Neuron (in vitro differentiated cells): ENCODE measurements at regions not wholly inside any gene's neighbourhood (a gene's known extent, or its start where the extent isn't known, plus 50 kb on each side); places are given as distances from the start of the nearest gene placed in this dataset.

Experiments
- H2AFZ ChIP-seq: one replicate; pipeline ENCODE4 v1.6.1; 2013; ENCODE audit warnings: low read depth, mild to moderate bottlenecking, inconsistent platforms, low read length, moderate library complexity
- H3K27me3 ChIP-seq: one replicate; pipeline ENCODE4 v1.6.1; 2013; ENCODE audit warnings: low read length; ENCODE audit not compliant: insufficient read depth
- H3K36me3 ChIP-seq: one replicate; pipeline ENCODE4 v1.6.1; 2013; ENCODE audit warnings: low read length; ENCODE audit not compliant: insufficient read depth
- H3K4me1 ChIP-seq: one replicate; pipeline ENCODE4 v1.6.1; 2013; ENCODE audit warnings: low read length; ENCODE audit not compliant: insufficient read depth
- H3K4me3 ChIP-seq: 2 replicates; pipeline ENCODE4 v1.5.1; 2013; ENCODE audit warnings: mild to moderate bottlenecking, low read length, moderate library complexity
- H3K9me3 ChIP-seq: one replicate; pipeline ENCODE4 v1.6.1; 2013; ENCODE audit warnings: low read length

GRCh38 chr10:78726171-78726570 lies 342.6 kb upstream of the ZMIZ1 start:
- H3K27me3 ChIP-seq = peaks cover 4% of the 10 kb centered on the region
- H3K9me3 ChIP-seq = no peaks in the 10 kb centered on the region
- no peak overlapping the region for H3K4me3 ChIP-seq
- peaks cover 5% of the 10 kb centered on the region for H3K4me1 ChIP-seq
- no peaks in the 10 kb centered on the region for H3K36me3 ChIP-seq
- H2AFZ ChIP-seq = no peak overlapping the region

- Histone ChIP-seq H3K4me3 (no peak overlapping the region), H2AFZ (no peak overlapping the region), H3K27me3 (peaks cover 4% of the 10 kb centered on the region), H3K4me1 (peaks cover 5% of the 10 kb centered on the region), H3K36me3 (no peaks in the 10 kb centered on the region), H3K9me3 (no peaks in the 10 kb centered on the region)
These were observed 341.5 kb upstream of the ZMIZ1 start for GRCh38 chr10:78727251-78727650.

- H3K36me3 ChIP-seq = no peaks in the 10 kb centered on the region
- H3K27me3 ChIP-seq = peaks cover 4% of the 10 kb centered on the region
- no peak overlapping the region for H2AFZ ChIP-seq
- no peak overlapping the region for H3K4me3 ChIP-seq
- no peaks in the 10 kb centered on the region for H3K9me3 ChIP-seq
- H3K4me1 ChIP-seq = peaks cover 5% of the 10 kb centered on the region
These were observed 341.0 kb upstream of the ZMIZ1 start for GRCh38 chr10:78727728-78728127.

- Histone ChIP-seq H3K36me3 (no peaks in the 10 kb centered on the region), H3K27me3 (peaks cover 4% of the 10 kb centered on the region), H3K4me1 (peaks cover 5% of the 10 kb centered on the region), H3K9me3 (no peaks in the 10 kb centered on the region), H2AFZ (no peak overlapping the region), H3K4me3 (no peak overlapping the region)
These were observed 340.6 kb upstream of the ZMIZ1 start for GRCh38 chr10:78728176-78728575.

DNA sequence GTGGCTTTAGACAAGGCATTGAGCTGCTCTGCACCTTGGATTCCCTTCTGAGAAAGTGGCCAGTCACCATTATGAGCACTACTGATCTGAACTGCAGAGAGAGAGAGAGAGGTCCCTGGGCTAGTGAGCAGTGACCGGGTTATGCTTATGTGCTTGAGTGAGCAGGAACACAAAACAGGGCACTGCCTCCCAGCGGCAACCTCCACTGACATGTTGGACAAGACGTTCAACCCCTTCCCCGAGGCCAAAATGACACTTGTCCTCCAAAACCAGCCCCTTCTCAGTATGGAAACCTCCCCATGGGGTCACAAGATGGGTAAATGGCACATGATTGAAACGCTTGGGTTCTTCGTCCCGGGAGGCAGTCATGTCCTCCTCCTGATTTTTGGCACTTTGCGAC lies 339.4 kb upstream of the ZMIZ1 start:
- Histone ChIP-seq H3K27me3 (peaks cover 4% of the 10 kb centered on the region), H3K4me3 (no peak overlapping the region), H2AFZ (no peak overlapping the region), H3K9me3 (no peaks in the 10 kb centered on the region), H3K4me1 (peaks cover 5% of the 10 kb centered on the region), H3K36me3 (no peaks in the 10 kb centered on the region)

GRCh38 chr10:78729800-78730199 lies 339.0 kb upstream of the ZMIZ1 start:
- H3K4me3 ChIP-seq = no peak overlapping the region
- no peaks in the 10 kb centered on the region for H3K36me3 ChIP-seq
- H2AFZ ChIP-seq = no peak overlapping the region
- H3K4me1 ChIP-seq = peaks cover 5% of the 10 kb centered on the region
- no peaks in the 10 kb centered on the region for H3K9me3 ChIP-seq
- peaks cover 4% of the 10 kb centered on the region for H3K27me3 ChIP-seq

- Histone ChIP-seq H3K36me3 (no peaks in the 10 kb centered on the region), H3K9me3 (no peaks in the 10 kb centered on the region), H2AFZ (no peak overlapping the region), H3K4me1 (peaks cover 5% of the 10 kb centered on the region), H3K4me3 (no peak overlapping the region), H3K27me3 (peaks cover 4% of the 10 kb centered on the region)
These were observed 338.0 kb upstream of the ZMIZ1 start for GRCh38 chr10:78730754-78731153.

- H3K4me1 ChIP-seq = peaks cover 5% of the 10 kb centered on the region
- peaks cover 4% of the 10 kb centered on the region for H3K27me3 ChIP-seq
- no peaks in the 10 kb centered on the region for H3K36me3 ChIP-seq
- no peak overlapping the region for H2AFZ ChIP-seq
- H3K9me3 ChIP-seq = no peaks in the 10 kb centered on the region
- H3K4me3 ChIP-seq = no peak overlapping the region
These were observed 337.1 kb upstream of the ZMIZ1 start for GRCh38 chr10:78731675-78732074.

GRCh38 chr10:78732381-78732780 lies 336.4 kb upstream of the ZMIZ1 start:
- H3K4me3 ChIP-seq = no peak overlapping the region
- H3K36me3 ChIP-seq = no peaks in the 10 kb centered on the region
- peaks cover 5% of the 10 kb centered on the region for H3K4me1 ChIP-seq
- H3K27me3 ChIP-seq = peaks cover 4% of the 10 kb centered on the region
- H2AFZ ChIP-seq = no peak overlapping the region
- H3K9me3 ChIP-seq = no peaks in the 10 kb centered on the region

DNA sequence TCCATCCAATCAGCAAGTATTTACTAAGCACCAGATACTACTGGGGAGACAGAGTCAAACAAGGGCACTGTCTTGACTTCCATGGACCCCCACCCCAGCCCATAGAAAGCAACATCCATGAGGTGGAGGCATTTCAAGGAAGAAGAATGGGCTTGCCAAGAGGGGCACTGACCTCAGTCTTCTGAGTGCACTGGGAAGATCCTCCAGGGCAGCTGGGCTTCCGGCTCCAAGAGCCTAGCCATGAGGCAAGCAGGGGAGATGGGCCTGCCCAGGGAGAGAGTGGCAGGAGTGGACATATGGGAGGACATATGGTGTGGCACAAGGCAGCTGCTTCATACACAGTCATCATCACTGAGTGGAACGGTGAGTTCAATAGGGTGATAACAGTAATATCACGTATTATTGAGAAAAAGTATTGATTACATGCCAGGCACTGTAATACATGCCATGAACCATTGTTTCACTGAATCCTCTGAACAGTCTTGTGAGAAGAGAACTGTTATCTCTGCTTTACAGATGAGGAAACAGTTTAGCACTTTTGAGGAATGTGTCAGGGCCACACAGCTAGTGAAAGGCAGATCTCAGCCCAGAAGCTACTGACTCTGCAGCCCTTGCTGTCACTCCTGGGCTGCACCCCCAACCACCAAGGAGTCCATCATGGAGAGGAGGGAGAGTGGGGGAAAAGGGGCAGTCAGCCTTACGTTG lies 331.7 kb upstream of the ZMIZ1 start:
- H3K4me1 ChIP-seq = no peaks in the 10 kb centered on the region
- no peak overlapping the region for H2AFZ ChIP-seq
- H3K4me3 ChIP-seq = no peak overlapping the region
- H3K27me3 ChIP-seq = no peaks in the 10 kb centered on the region
- no peaks in the 10 kb centered on the region for H3K9me3 ChIP-seq
- no peaks in the 10 kb centered on the region for H3K36me3 ChIP-seq

GRCh38 chr10:78737883-78738856 lies 330.6 kb upstream of the ZMIZ1 start:
- Histone ChIP-seq H2AFZ (no peak overlapping the region), H3K27me3 (no peaks in the 10 kb centered on the region), H3K9me3 (no peaks in the 10 kb centered on the region)

DNA sequence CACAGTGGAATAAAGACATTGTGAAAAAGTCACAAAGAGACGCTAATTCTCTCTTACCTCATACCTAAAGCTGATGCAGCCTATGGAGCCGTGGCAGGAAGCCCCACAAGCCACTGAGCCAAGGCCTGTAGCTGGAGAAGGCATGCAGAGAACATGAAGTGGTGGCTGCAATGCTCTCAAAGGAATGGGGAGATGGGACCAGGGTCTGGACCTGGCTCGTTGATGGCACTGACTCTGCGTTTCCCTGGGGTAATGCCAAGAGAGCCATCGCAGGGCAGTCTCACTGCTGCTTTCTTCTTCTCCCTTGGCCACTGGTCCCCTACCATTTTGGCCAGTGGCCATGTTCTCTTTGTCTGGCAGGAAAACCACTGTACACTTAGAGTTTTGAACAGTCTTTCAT lies 329.9 kb upstream of the ZMIZ1 start:
- no peaks in the 10 kb centered on the region for H3K27me3 ChIP-seq
- H3K4me3 ChIP-seq = no peak overlapping the region
- peaks cover 12% of the 10 kb centered on the region for H3K4me1 ChIP-seq
- no peak overlapping the region for H2AFZ ChIP-seq
- no peaks in the 10 kb centered on the region for H3K9me3 ChIP-seq
- no peaks in the 10 kb centered on the region for H3K36me3 ChIP-seq

More at GRCh38 chr10:78737883-78738856, 330.6 kb upstream of the ZMIZ1 start:
- Histone ChIP-seq H3K4me1 (peaks cover 8% of the 10 kb centered on the region), H3K4me3 (no peak overlapping the region), H3K36me3 (no peaks in the 10 kb centered on the region)

- Histone ChIP-seq H3K27me3 (no peaks in the 10 kb centered on the region), H3K4me1 (peaks cover 12% of the 10 kb centered on the region), H3K9me3 (no peaks in the 10 kb centered on the region), H2AFZ (no peak overlapping the region), H3K4me3 (no peak overlapping the region), H3K36me3 (no peaks in the 10 kb centered on the region)
These were observed 329.2 kb upstream of the ZMIZ1 start for GRCh38 chr10:78739444-78740053.
